Gastrocnemius medialis (tissue), 4 donors: ENCODE measurements at regions not wholly inside any gene's neighbourhood (a gene's known extent, or its start where the extent isn't known, plus 50 kb on each side); places are given as distances from the start of the nearest gene placed in this dataset.

ENCODE experiments used
- POLR2A ChIP-seq, 2 donors: fragments of 450-650 bp; IDR thresholded peaks; one replicate each; pipeline ENCODE4 v1.6.1; 2017; ENCODE audit warnings: antibody characterized with exemption in 2 of 2, mild to moderate bottlenecking in 2 of 2, moderate library complexity in 2 of 2
- TF ChIP-seq, protein P1 (sequence below), 5 experiments: fragments of 450-650 bp in 3 of 5; fragments of 200-600 bp in 2 of 5; sonication (generic) in 2 of 5; IDR thresholded peaks in 4 of 5; conservative IDR thresholded peaks in 1 of 5; 1 replicate in 4 of 5; 2 replicates in 1 of 5; pipeline ENCODE4 v1.5.1; 2016 to 2019; ENCODE audit warnings: antibody characterized with exemption in 5 of 5, mild to moderate bottlenecking in 3 of 5, moderate library complexity in 3 of 5

DNA sequence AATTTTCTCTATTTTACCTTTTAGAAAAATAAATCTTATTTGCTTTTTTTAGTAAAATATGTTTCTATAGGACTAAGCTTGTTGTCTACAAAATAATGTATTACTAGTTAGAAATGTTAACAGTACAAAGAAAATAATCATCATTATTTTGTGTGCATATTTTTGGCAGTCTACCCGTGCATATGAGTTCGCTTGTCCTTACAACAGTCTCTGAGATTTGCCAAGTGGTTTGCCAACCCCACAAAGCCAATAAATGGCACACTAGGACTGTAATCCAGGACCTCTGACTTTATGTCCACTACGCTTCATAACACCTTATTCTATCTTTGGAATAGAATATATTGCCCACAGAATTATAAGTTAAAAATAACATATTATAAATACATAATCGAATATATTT is 152.0 kb downstream of the KCNJ2 start:
- TF ChIP-seq, protein P1, sequence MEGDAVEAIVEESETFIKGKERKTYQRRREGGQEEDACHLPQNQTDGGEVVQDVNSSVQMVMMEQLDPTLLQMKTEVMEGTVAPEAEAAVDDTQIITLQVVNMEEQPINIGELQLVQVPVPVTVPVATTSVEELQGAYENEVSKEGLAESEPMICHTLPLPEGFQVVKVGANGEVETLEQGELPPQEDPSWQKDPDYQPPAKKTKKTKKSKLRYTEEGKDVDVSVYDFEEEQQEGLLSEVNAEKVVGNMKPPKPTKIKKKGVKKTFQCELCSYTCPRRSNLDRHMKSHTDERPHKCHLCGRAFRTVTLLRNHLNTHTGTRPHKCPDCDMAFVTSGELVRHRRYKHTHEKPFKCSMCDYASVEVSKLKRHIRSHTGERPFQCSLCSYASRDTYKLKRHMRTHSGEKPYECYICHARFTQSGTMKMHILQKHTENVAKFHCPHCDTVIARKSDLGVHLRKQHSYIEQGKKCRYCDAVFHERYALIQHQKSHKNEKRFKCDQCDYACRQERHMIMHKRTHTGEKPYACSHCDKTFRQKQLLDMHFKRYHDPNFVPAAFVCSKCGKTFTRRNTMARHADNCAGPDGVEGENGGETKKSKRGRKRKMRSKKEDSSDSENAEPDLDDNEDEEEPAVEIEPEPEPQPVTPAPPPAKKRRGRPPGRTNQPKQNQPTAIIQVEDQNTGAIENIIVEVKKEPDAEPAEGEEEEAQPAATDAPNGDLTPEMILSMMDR (IDR thresholded peaks at IDR 0.05 in 4 of 5, conservative IDR thresholded peaks at IDR 0.05 in 1 of 5): no peak
- no peak for TF ChIP-seq POLR2A (IDR thresholded peaks at IDR 0.05)
